ENCODE measurements at regions not wholly inside any gene's neighbourhood (a gene's known extent, or its start where the extent isn't known, plus 50 kb on each side); places are given as distances from the start of the nearest gene placed in this dataset.

GRCh38 chr3:28950614-28951013 is 330.3 kb upstream of the RBMS3 start:
- Histone ChIP-seq H3K27me3 (ENCODE audit: control insufficient read depth, insufficient read depth, low read length) (no peaks in the 10 kb centered on the region), H3K36me3 (ENCODE audit: control insufficient read depth, insufficient read depth, low read length) (no peaks in the 10 kb centered on the region), H3K4me3 (ENCODE audit: low read depth, low read length) (no peak overlapping the region)
- CTCF ChIA-PET: no interaction called here
- POLR2A ChIA-PET: no interaction called here
- no peak for DNase-seq (ENCODE audit: low read depth)
- TF ChIP-seq CTCF (IDR thresholded peaks at IDR 0.05; ENCODE audit: insufficient read depth, low read depth, low read length): no peak

DNA sequence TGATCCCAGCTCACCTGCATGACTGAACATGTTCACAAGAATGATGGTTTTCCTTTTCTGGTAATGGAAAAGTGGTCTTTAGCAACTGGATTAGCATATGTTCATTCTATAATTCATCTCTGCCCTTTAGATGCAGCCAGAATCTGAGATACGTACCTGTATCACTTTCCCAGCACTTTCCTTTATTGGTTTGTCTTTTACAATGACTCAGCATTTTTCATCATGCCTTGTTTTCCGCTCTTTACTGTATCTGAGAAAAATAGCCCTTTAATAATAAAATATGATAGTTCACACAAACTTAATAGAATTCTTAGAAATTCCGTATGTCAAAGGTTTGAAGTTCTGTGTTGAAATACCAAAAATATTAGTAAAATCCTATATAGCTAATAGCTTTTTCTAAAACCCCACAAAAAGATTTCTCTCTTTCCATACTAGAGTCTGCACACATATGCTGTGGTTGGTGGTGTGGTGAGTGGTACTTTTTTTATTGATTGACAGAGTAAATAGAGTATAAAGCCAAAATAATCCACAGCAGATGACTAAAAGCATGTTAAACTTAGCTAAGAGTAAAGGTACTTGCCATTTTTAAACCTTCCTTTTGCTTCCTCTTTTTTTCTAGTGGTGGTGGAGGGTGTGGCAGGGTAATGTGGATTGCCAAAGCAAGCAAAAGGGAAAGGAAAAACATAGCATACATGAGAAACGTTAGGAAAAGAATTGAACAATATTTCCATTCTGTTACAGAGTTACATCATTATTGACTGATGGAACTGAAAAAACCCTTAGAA is 328.9 kb upstream of the RBMS3 start:
- Histone ChIP-seq H3K4me3 (ENCODE audit: low read depth, low read length) (no peak overlapping the region), H3K27me3 (ENCODE audit: control insufficient read depth, insufficient read depth, low read length) (no peaks in the 10 kb centered on the region), H3K36me3 (ENCODE audit: control insufficient read depth, insufficient read depth, low read length) (no peaks in the 10 kb centered on the region)
- ChIA-PET CTCF (no interaction called here), POLR2A (no interaction called here)
- DNase-seq (ENCODE audit: low read depth): no peak
- no peak for TF ChIP-seq CTCF (IDR thresholded peaks at IDR 0.05; ENCODE audit: insufficient read depth, low read depth, low read length)

DNA sequence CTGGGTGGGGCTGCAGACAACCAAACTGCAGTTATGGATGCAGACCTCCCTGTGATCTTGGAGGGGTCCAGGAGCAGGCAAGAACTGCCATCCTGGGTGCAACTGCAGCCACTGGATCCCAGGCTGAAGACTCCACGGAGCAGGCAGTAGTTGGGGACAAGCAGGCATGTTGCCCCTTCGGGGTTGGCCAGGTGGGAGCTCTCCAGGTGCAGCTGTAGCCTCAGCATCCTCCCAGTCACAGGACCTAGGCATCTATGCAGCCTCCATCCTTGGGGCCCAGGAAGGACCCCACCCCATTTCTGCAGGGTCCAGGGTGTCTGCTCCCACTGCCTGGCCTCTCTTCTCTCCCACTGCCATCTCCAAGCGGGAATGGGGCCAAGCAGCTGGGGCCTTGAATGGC is 322.2 kb upstream of the RBMS3 start:
- no peak for TF ChIP-seq CTCF (IDR thresholded peaks at IDR 0.05; ENCODE audit: insufficient read depth, low read depth, low read length)
- POLR2A ChIA-PET: no interaction called here
- Histone ChIP-seq H3K27me3 (ENCODE audit: control insufficient read depth, insufficient read depth, low read length) (no peaks in the 10 kb centered on the region), H3K4me3 (ENCODE audit: low read depth, low read length) (no peak overlapping the region), H3K36me3 (ENCODE audit: control insufficient read depth, insufficient read depth, low read length) (no peaks in the 10 kb centered on the region)
- CTCF ChIA-PET: no interaction called here
- DNase-seq (ENCODE audit: low read depth): no peak

DNA sequence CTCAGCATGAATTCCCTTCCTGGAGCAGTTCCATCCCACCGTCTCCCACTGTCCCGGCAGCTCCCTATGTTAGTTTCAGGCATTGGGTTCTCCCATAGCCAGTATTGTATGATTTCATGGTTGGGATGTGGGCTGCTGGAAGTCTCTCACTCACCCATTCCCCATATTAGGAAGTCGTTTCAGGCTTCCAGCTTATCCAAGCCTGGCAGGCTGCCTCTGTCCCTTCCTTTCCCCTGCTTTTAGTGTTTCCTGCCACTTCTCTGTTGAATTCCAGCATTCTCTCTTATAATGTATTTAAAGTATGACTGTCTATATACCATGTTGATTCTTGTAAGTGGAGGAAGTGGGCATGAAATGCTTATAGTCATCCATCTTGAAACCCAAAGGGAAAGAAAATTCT is 309.7 kb upstream of the RBMS3 start:
- POLR2A ChIA-PET: no interaction called here
- Histone ChIP-seq H3K36me3 (ENCODE audit: control insufficient read depth, insufficient read depth, low read length) (no peaks in the 10 kb centered on the region), H3K27me3 (ENCODE audit: control insufficient read depth, insufficient read depth, low read length) (no peaks in the 10 kb centered on the region), H3K4me3 (ENCODE audit: low read depth, low read length) (no peak overlapping the region)
- TF ChIP-seq CTCF (IDR thresholded peaks at IDR 0.05; ENCODE audit: insufficient read depth, low read depth, low read length): no peak
- CTCF ChIA-PET: interaction anchor here (0.6 to 1.0 kb wide), 2 partner anchors 12 to 30 kb away, joined by 3 read pairs; no protein-coding TSS in a partner anchor
- DNase-seq (ENCODE audit: low read depth): no peak

- H3K4me3 ChIP-seq (ENCODE audit: low read depth, low read length): no peak overlapping the region
- TF ChIP-seq CTCF (IDR thresholded peaks at IDR 0.05; ENCODE audit: insufficient read depth, low read depth, low read length): no peak
- no peaks in the 10 kb centered on the region for H3K27me3 ChIP-seq (ENCODE audit: control insufficient read depth, insufficient read depth, low read length)
- H3K36me3 ChIP-seq (ENCODE audit: control insufficient read depth, insufficient read depth, low read length): no peaks in the 10 kb centered on the region
- no peak for DNase-seq (ENCODE audit: low read depth)
- POLR2A ChIA-PET: no interaction called here
- CTCF ChIA-PET: interaction anchor here (0.6 kb wide), 1 partner anchor 1720 kb away, joined by 3 read pairs; no protein-coding TSS in a partner anchor
Observed at GRCh38 chr3:28972921-28973320, 307.9 kb upstream of the RBMS3 start.

Measured in BJ (cell line).